ENCODE measurements at regions not wholly inside any gene's neighbourhood (a gene's known extent, or its start where the extent isn't known, plus 50 kb on each side); places are given as distances from the start of the nearest gene placed in this dataset.

DNA sequence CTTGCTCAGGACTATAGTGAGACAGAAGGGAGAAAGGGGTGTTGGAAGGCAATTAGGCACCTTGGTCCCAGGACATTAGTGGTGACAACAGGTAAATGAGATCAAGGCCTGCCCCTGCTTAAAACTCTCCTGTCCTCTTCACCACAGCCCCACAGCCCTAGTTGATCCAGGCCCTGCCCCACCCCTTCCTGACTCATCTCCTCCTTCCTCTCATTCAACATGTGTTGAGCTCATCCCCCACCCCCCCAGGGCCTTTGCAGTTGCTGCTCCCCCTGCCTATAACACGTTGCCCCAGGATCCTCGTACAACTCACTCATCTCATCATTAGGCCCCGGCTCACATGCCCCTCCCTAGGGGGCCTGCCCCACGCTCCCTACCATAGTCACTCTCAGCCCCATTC, 66.8 kb downstream of the TSPAN17 start:
- TF ChIP-seq, protein P1, sequence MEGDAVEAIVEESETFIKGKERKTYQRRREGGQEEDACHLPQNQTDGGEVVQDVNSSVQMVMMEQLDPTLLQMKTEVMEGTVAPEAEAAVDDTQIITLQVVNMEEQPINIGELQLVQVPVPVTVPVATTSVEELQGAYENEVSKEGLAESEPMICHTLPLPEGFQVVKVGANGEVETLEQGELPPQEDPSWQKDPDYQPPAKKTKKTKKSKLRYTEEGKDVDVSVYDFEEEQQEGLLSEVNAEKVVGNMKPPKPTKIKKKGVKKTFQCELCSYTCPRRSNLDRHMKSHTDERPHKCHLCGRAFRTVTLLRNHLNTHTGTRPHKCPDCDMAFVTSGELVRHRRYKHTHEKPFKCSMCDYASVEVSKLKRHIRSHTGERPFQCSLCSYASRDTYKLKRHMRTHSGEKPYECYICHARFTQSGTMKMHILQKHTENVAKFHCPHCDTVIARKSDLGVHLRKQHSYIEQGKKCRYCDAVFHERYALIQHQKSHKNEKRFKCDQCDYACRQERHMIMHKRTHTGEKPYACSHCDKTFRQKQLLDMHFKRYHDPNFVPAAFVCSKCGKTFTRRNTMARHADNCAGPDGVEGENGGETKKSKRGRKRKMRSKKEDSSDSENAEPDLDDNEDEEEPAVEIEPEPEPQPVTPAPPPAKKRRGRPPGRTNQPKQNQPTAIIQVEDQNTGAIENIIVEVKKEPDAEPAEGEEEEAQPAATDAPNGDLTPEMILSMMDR (conservative IDR thresholded peaks at IDR 0.05) = no peak
- no peak for TF ChIP-seq EZH2 (IDR thresholded peaks at IDR 0.05; ENCODE audit: low read depth)
